ENCODE measurements at regions not wholly inside any gene's neighbourhood (a gene's known extent, or its start where the extent isn't known, plus 50 kb on each side); places are given as distances from the start of the nearest gene placed in this dataset.

- DNase-seq: no peak
Measured at GRCh38 chr11:131307506-131307905, 62.9 kb upstream of the NTM start.

GRCh38 chr11:131309776-131310175, 60.6 kb upstream of the NTM start:
- DNase-seq: no peak

GRCh38 chr11:131311776-131312514, 58.5 kb upstream of the NTM start:
- DNase-seq: no peak
